ENCODE measurements at regions not wholly inside any gene's neighbourhood (a gene's known extent, or its start where the extent isn't known, plus 50 kb on each side); places are given as distances from the start of the nearest gene placed in this dataset.

DNA sequence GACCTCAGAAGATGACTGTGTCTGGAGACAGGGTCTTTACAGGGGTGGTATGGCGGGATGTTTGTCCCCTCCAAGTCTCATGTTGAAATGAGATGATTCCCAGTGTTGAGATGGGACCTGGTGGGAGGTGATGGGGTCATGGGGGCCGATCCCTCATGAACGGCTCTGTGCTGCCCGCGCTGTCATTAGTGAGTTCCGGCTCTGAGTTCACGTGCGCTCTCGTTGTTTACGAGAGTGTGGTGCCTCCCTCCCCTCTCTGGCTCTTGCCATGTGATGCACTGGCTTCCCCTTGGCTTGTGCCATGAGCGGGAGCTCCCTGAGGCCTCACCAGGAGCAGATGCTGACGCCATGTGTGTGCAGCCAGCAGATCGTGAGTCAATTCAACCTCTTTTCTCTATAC is 830.8 kb downstream of the TBC1D22A start:
- Mint-ChIP-seq H3K36me3 (ENCODE audit: low read depth) (no peaks in the 10 kb centered on the region), H3K4me1 (no peaks in the 10 kb centered on the region), H3K27me3 (ENCODE audit: low read depth) (peaks cover 20% of the 10 kb centered on the region), H3K27ac (no peak overlapping the region), H3K9me3 (peaks cover 24% of the 10 kb centered on the region), H3K4me3 (no peak overlapping the region)
- TF ChIP-seq CTCF (IDR thresholded peaks at IDR 0.05; ENCODE audit: unreplicated experiment in 3 of 3) = no peak

DNA sequence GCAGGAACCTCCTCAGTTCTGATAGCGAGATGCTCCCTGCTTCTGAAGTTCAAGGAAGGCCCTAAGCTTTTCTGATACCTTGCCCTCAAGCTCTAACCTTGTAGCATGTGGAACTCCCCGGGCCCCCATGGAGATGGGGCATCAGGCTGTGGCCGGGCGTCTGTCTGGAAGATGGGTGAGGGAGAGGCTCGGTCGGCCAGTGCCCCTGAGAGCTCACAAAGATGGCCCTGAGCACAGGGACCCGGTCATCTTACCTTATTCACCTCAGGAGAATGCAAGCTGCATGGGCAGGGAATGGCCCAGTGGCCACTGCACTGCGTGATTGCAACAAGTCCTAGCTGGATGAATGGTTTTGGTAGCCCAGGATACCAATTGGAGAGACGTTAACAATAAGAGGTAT is 830.3 kb downstream of the TBC1D22A start:
- TF ChIP-seq CTCF (IDR thresholded peaks at IDR 0.05; ENCODE audit: unreplicated experiment in 3 of 3) = no peak
- H3K27me3 Mint-ChIP-seq (ENCODE audit: low read depth) = peaks cover 23% of the 10 kb centered on the region

GRCh38 chr22:47591709-47592108 is 829.3 kb downstream of the TBC1D22A start:
- no peak for TF ChIP-seq CTCF (IDR thresholded peaks at IDR 0.05; ENCODE audit: unreplicated experiment in 3 of 3)
- Mint-ChIP-seq H3K27ac (no peak overlapping the region), H3K4me1 (no peaks in the 10 kb centered on the region), H3K36me3 (ENCODE audit: low read depth) (no peaks in the 10 kb centered on the region), H3K27me3 (ENCODE audit: low read depth) (peaks cover 16% of the 10 kb centered on the region), H3K9me3 (peaks cover 22% of the 10 kb centered on the region), H3K4me3 (no peak overlapping the region)

More for the DNA sequence above, 830.3 kb downstream of the TBC1D22A start:
- Mint-ChIP-seq H3K27ac (no peak overlapping the region), H3K4me3 (no peak overlapping the region), H3K4me1 (no peaks in the 10 kb centered on the region), H3K36me3 (ENCODE audit: low read depth) (no peaks in the 10 kb centered on the region), H3K9me3 (peaks cover 25% of the 10 kb centered on the region)

DNA sequence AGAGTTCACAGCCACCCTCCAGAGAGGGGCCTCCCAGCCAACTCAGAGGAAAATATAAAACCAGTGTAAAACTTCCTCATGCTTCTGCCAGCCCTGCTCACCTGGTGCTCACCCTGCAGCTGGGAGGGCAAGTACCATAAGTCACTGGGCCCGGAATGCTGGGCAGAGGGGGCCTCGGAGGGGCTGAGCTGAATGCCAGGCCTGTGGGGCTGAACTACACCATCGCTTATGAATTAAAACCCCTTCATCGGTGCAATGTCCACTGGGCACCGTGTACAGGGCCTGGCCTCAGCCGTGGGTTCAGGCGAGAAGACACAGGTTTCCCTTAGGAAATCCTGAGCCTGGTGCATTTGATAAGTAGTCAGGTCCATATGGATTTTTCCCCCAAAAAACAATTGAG is 828.6 kb downstream of the TBC1D22A start:
- H3K4me1 Mint-ChIP-seq = no peaks in the 10 kb centered on the region
- TF ChIP-seq CTCF (IDR thresholded peaks at IDR 0.05; ENCODE audit: unreplicated experiment in 3 of 3) = no peak
- H3K27ac Mint-ChIP-seq = no peak overlapping the region
- H3K4me3 Mint-ChIP-seq = no peak overlapping the region
- no peaks in the 10 kb centered on the region for H3K36me3 Mint-ChIP-seq (ENCODE audit: low read depth)
- peaks cover 26% of the 10 kb centered on the region for H3K9me3 Mint-ChIP-seq
- peaks cover 16% of the 10 kb centered on the region for H3K27me3 Mint-ChIP-seq (ENCODE audit: low read depth)

GRCh38 chr22:47589271-47590250 is 827.1 kb downstream of the TBC1D22A start:
- Mint-ChIP-seq H3K4me3 (no peak overlapping the region), H3K27ac (no peak overlapping the region), H3K36me3 (ENCODE audit: low read depth) (no peaks in the 10 kb centered on the region), H3K4me1 (no peaks in the 10 kb centered on the region), H3K9me3 (peaks cover 35% of the 10 kb centered on the region), H3K27me3 (ENCODE audit: low read depth) (peaks cover 16% of the 10 kb centered on the region)
- TF ChIP-seq CTCF (IDR thresholded peaks at IDR 0.05; ENCODE audit: unreplicated experiment in 3 of 3) = no peak

GRCh38 chr22:47588578-47588960 is 826.1 kb downstream of the TBC1D22A start:
- H3K36me3 Mint-ChIP-seq (ENCODE audit: low read depth) = no peaks in the 10 kb centered on the region
- no peak overlapping the region for H3K27ac Mint-ChIP-seq
- no peaks in the 10 kb centered on the region for H3K4me1 Mint-ChIP-seq
- H3K27me3 Mint-ChIP-seq (ENCODE audit: low read depth) = peaks cover 16% of the 10 kb centered on the region
- TF ChIP-seq CTCF (IDR thresholded peaks at IDR 0.05; ENCODE audit: unreplicated experiment in 3 of 3) = no peak
- H3K4me3 Mint-ChIP-seq = no peak overlapping the region
- peaks cover 35% of the 10 kb centered on the region for H3K9me3 Mint-ChIP-seq

All from nephron (organoid).